HG03571 (cell line): ENCODE measurements at regions not wholly inside any gene's neighbourhood (a gene's known extent, or its start where the extent isn't known, plus 50 kb on each side); places are given as distances from the start of the nearest gene placed in this dataset.
"Not testable (repeated sequence)": the region's sequence is repeated elsewhere in the genome, so short reads cannot be mapped to it uniquely, and the experiment has no call there.

ENCODE experiments used
- ATAC-seq: cut with Tn5 transposase; IDR thresholded peaks from one replicate; pipeline ENCODE4 v1.9.1; 2021; ENCODE audit not compliant: unreplicated experiment

- no peak for ATAC-seq
Observed at GRCh38 chr6:125586605-125587004, 162.8 kb upstream of the HEY2 start.

GRCh38 chr6:125587666-125588632, 161.5 kb upstream of the HEY2 start:
- no peak for ATAC-seq

- ATAC-seq, result not testable (repeated sequence)
Observed at GRCh38 chr6:125591796-125592195, 157.6 kb upstream of the HEY2 start.

GRCh38 chr6:125593746-125594145, 155.7 kb upstream of the HEY2 start:
- no peak for ATAC-seq

GRCh38 chr6:125596020-125596419, 153.4 kb upstream of the HEY2 start:
- ATAC-seq, result no peak

GRCh38 chr6:125597411-125598253, 151.8 kb upstream of the HEY2 start:
- ATAC-seq, result peak; percentile 47

GRCh38 chr6:125598422-125598821, 151.0 kb upstream of the HEY2 start:
- no peak for ATAC-seq

- ATAC-seq, result no peak
Observed at GRCh38 chr6:125604257-125604656, 145.2 kb upstream of the HEY2 start.

- no peak for ATAC-seq
Observed at GRCh38 chr6:125611573-125612344, 137.7 kb upstream of the HEY2 start.

- ATAC-seq, result no peak
Observed at GRCh38 chr6:125612345-125612846, 137.0 kb upstream of the HEY2 start.

- ATAC-seq, result no peak
Observed at GRCh38 chr6:125618629-125619028, 130.8 kb upstream of the HEY2 start.

GRCh38 chr6:125623085-125623484, 126.3 kb upstream of the HEY2 start:
- ATAC-seq, result no peak

- no peak for ATAC-seq
Observed at GRCh38 chr6:125631165-125631564, 118.3 kb upstream of the HEY2 start.

- not testable (repeated sequence) for ATAC-seq
Observed at GRCh38 chr6:125636011-125636410, 113.4 kb upstream of the HEY2 start.

GRCh38 chr6:125636671-125637070, 112.8 kb upstream of the HEY2 start:
- ATAC-seq, result no peak

- no peak for ATAC-seq
Observed at GRCh38 chr6:125637207-125637606, 112.2 kb upstream of the HEY2 start.

GRCh38 chr6:125639466-125640020, 109.9 kb upstream of the HEY2 start:
- no peak for ATAC-seq

GRCh38 chr6:125640441-125641150, 108.8 kb upstream of the HEY2 start:
- no peak for ATAC-seq

- not testable (repeated sequence) for ATAC-seq
Observed at GRCh38 chr6:125643967-125644661, 105.3 kb upstream of the HEY2 start.
